ENCODE measurements at regions not wholly inside any gene's neighbourhood (a gene's known extent, or its start where the extent isn't known, plus 50 kb on each side); places are given as distances from the start of the nearest gene placed in this dataset.

- no peak for TF ChIP-seq ZNF462 (CRISPR knock-in tag; IDR thresholded peaks at IDR 0.05)
- TF ChIP-seq CREB1 (CRISPR knock-in tag; IDR thresholded peaks at IDR 0.05; ENCODE audit: low read depth), result no peak
- TF ChIP-seq JUNB (IDR thresholded peaks at IDR 0.05; ENCODE audit: unreplicated experiment), result no peak
- no peak for TF ChIP-seq POLR2AphosphoS5 (IDR thresholded peaks at IDR 0.05; ENCODE audit: low read depth)
These were observed 266.0 kb upstream of the ANO3 start (continued) for GRCh38 chr11:26065944-26066343.

GRCh38 chr11:26070714-26071380 lies 261.1 kb upstream of the ANO3 start:
- no peak overlapping the region for H3K27ac ChIP-seq (ENCODE audit: low read depth)
- H3F3A ChIP-seq (replicated peaks; ENCODE audit: low read depth), result no peaks in the 10 kb centered on the region
- no peaks in the 10 kb centered on the region for H3K9me2 ChIP-seq (ENCODE audit: insufficient read depth)
- H2AFZ ChIP-seq, result peak overlapping the region; percentile 53; the same call in 1 of the 2 replicates
- no peaks in the 10 kb centered on the region for H3K27me3 ChIP-seq (ENCODE audit: insufficient read depth)
- Mint-ChIP-seq H3K9me3 (no peaks in the 10 kb centered on the region), H3K4me3 (no peak overlapping the region), H3K27ac (no peak overlapping the region), H3K27me3 (ENCODE audit: insufficient read depth, low read depth, poor library complexity) (no peaks in the 10 kb centered on the region), H3K36me3 (ENCODE audit: low read depth) (no peaks in the 10 kb centered on the region), H3K4me1 (peaks cover 4% of the 10 kb centered on the region; the same call in 2 of the 3 replicates)
- no peaks in the 10 kb centered on the region for H4K20me1 ChIP-seq (replicated peaks; ENCODE audit: insufficient read depth)
- H3K4me1 ChIP-seq (ENCODE audit: insufficient read depth), result no peaks in the 10 kb centered on the region
- H3K4me3 ChIP-seq, result no peak overlapping the region
- H3K79me2 ChIP-seq (replicated peaks; ENCODE audit: insufficient read depth), result no peaks in the 10 kb centered on the region
- no peak for ATAC-seq
- no peak for DNase-seq (ENCODE audit: low spot score)
- H3K4me2 ChIP-seq, result no peak overlapping the region
- no peak for TF ChIP-seq CREB1 (CRISPR knock-in tag; IDR thresholded peaks at IDR 0.05; ENCODE audit: low read depth)
- TF ChIP-seq JUNB (IDR thresholded peaks at IDR 0.05; ENCODE audit: unreplicated experiment), result no peak
- TF ChIP-seq REST (IDR thresholded peaks at IDR 0.05; ENCODE audit: unreplicated experiment), result no peak
- TF ChIP-seq ZNF331 (CRISPR knock-in tag; IDR thresholded peaks at IDR 0.05; ENCODE audit: low read depth), result no peak
- TF ChIP-seq STAT1 (IDR thresholded peaks at IDR 0.05; ENCODE audit: unreplicated experiment), result no peak
- H3K36me3 ChIP-seq (ENCODE audit: insufficient read depth), result no peaks in the 10 kb centered on the region

All from GM23338 (cell line).